ENCODE measurements at regions not wholly inside any gene's neighbourhood (a gene's known extent, or its start where the extent isn't known, plus 50 kb on each side); places are given as distances from the start of the nearest gene placed in this dataset.

GRCh38 chr13:90415902-90416301, 931.6 kb upstream of the MIR17HG start:
- no peak for DNase-seq (ENCODE audit: insufficient read length, low spot score)
- no peak for TF ChIP-seq CTCF (IDR thresholded peaks at IDR 0.05; ENCODE audit: insufficient read depth, missing control alignments)
- no peak for FAIRE-seq

- TF ChIP-seq CTCF (IDR thresholded peaks at IDR 0.05; ENCODE audit: insufficient read depth, missing control alignments): no peak
- FAIRE-seq (no peak), DNase-seq (ENCODE audit: insufficient read length, low spot score) (no peak)
Measured at GRCh38 chr13:90416519-90416918, 931.0 kb upstream of the MIR17HG start.

- TF ChIP-seq CTCF (IDR thresholded peaks at IDR 0.05; ENCODE audit: insufficient read depth, missing control alignments): no peak
- FAIRE-seq (no peak), DNase-seq (ENCODE audit: insufficient read length, low spot score) (no peak)
Measured at GRCh38 chr13:90416938-90417337, 930.5 kb upstream of the MIR17HG start.

- DNase-seq (ENCODE audit: insufficient read length, low spot score) (no peak), FAIRE-seq (no peak)
- TF ChIP-seq CTCF (IDR thresholded peaks at IDR 0.05; ENCODE audit: insufficient read depth, missing control alignments): no peak
Measured at GRCh38 chr13:90420683-90421082, 926.8 kb upstream of the MIR17HG start.

- no peak for TF ChIP-seq CTCF (IDR thresholded peaks at IDR 0.05; ENCODE audit: insufficient read depth, missing control alignments)
- DNase-seq (ENCODE audit: insufficient read length, low spot score): no peak
- no peak for FAIRE-seq
Measured at GRCh38 chr13:90427322-90428272, 919.9 kb upstream of the MIR17HG start.

- no peak for DNase-seq (ENCODE audit: insufficient read length, low spot score)
Measured at GRCh38 chr13:90428522-90429210, 918.8 kb upstream of the MIR17HG start.

More at GRCh38 chr13:90428522-90429210, 918.8 kb upstream of the MIR17HG start:
- no peak for FAIRE-seq
- TF ChIP-seq CTCF (IDR thresholded peaks at IDR 0.05; ENCODE audit: insufficient read depth, missing control alignments): no peak
